GM18873 (cell line): ENCODE measurements at regions not wholly inside any gene's neighbourhood (a gene's known extent, or its start where the extent isn't known, plus 50 kb on each side); places are given as distances from the start of the nearest gene placed in this dataset.

ENCODE experiments used
- ATAC-seq: cut with Tn5 transposase; IDR thresholded peaks from one replicate; pipeline ENCODE4 v1.9.1; 2021; ENCODE audit warnings: mild to moderate bottlenecking, moderate library complexity, moderate number of reproducible peaks; ENCODE audit not compliant: unreplicated experiment, low FRiP score

DNA sequence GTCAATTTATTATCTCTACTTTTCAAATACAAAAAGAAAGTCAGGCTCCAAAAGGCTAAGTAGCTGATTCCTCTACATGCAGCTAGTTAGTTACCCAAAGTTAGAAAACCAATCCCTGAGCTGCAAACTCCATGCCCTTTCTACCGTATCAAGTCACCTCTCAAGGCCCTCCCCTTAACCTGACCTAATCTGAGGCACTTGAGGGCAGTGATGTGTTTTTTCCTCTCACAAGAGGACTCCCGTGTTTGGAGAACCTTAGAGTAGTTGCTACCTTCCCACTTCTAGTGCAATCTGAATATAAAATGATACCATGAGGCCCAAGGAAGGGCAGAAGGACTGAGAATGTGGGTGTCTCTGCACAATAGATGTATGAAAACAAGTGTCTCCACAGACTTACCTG lies 907.9 kb upstream of the CELF4 start:
- no peak for ATAC-seq

DNA sequence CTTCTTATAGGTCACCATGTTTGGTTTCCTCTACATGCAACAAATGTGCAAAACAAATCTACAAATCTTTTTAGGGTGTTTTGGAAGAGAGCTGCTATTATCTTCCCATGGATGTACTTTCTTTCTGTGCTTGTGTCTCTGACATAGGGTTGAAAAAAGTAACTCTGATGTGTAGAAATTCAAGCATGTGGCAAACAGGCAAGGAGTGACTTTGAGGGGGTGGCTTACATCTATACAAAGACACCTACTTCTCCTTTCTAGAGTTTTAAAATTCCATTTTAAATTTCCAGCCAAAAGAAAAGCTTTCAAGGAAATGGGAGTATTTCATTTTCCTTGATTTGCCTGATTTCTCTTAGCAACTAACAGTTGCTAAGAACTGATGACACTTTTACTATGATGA lies 904.8 kb upstream of the CELF4 start:
- ATAC-seq = no peak

DNA sequence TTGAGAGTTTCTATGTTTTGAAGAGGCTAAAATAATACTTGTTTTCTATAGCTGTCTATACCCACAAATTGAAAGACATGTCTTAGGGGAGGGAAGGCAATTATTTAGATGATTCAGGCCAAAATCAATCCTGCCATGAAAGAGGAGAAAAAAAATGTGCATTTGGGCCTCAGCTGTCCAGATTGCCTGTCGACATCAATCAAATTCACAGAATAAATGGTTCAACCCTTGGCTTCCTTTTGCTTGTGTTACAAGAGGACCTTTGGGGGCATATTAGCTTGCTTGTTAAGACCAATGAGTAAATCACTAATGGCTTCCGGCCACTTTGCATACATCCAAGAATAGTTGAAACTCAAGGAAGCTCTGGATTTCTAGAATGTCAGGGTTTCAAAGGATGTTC lies 900.8 kb upstream of the CELF4 start:
- ATAC-seq = no peak

DNA sequence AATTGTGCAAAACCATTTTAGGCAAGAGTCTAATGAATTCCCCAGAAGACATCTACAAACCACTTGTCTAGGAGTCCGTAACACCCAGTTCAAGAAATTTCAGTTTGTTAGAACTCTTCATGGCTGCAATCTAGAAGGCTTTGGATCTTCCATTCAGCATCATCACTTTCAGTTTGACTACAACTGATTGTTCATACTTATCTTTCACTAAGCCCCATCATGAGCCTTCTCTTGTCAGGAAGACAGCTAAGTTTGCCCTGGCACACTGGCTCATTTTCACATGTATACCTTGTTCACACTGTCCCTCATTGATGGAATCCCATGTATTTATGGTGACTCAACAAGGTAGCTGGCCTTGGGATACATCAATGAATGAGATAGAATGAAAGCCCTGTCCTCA lies 898.4 kb upstream of the CELF4 start:
- no peak for ATAC-seq

DNA sequence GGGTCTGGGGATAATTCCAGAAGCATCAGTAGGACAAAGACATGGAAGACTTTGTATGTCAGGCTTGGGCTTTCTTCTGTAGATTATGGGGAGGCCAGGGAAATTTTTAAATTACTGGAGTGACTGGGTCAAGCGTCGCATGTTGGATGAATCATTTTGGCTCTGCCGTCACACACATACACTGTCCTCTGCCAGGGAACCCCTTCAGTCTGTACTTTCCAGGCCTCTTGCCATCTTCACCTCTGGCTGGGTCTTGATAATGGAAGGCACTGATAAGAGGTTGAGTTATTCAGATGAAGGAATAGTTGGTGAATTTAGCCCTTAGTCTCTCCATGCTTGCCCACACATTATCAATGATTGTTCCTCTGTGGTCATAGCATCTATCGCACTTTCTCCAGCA lies 895.1 kb upstream of the CELF4 start:
- ATAC-seq = no peak

DNA sequence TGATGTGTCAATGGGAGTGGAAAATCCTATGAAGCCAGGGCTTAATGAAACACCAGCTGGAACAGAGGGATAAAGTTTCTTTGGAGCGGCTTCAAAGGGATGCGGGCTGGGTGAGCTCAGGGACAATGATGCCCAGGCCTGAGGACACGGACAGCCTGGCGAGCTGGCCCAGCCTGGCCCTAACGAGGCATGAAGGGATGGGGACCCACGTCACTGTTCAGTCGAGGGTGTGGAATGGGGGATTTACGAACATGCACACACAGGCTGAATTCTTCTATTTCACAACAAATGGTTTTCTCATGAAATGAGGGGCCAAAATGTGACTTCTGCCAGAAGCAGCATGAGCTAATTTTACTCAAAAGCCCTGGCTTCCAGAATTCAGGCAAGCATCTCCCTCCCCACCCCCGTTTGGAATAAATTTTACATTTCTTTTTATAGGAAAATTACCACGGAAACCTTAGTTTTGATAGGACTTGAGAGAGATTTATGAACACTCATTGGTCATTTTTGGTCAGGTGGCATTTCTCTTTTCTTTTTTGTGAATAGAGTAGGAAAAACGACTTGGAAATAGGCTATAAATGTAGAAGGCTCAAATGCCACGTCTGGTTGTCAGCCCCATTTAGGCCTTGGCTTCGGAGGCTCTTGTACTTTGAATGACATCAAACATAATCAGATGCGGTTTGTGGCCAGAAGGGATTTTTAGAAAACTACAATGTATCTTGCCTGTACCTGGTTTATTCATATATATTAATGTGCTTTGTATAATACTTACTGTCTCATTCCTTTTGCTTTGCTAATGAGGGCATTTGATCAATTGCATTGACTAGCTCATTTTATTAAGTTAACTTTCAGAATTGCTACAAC lies 893.8 kb upstream of the CELF4 start:
- ATAC-seq = no peak

DNA sequence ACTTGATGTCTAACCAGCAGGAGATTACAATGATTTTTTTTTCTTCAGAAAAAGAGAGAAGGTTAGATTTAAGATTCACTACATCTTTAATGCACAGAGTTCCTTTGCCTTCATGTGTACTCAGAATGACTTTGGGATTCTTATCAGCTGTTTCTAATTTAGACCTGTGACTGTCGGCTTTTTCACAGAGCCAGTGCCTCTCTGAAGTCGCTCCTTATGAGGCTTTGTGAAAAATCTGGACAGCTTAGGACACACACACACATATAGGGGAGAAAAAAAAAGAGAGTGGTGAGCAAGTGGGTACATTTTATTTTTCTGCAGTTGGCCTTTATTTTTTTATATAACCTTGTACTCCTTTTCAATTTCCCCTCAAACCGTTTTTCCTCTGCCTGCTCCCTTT lies 893.1 kb upstream of the CELF4 start:
- ATAC-seq = no peak

DNA sequence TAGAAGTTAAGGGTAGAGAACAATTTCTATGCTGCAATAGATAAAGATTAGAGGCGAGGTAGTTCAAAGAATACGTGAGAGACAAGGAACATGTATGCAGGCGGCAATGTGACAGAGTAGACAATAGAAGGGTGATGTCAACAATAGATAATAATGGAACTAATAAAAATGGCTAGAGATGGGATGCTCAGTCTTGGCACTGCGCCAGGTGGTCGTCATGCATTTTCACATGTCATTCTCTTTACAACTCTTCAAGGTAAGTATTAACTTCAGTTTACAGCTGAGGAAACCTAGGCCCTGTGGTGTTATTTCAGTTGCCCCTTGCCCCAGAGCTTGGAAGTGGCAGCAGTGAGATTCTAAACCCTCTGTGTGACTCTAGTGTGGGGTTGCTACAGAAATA lies 890.7 kb upstream of the CELF4 start:
- ATAC-seq = no peak

DNA sequence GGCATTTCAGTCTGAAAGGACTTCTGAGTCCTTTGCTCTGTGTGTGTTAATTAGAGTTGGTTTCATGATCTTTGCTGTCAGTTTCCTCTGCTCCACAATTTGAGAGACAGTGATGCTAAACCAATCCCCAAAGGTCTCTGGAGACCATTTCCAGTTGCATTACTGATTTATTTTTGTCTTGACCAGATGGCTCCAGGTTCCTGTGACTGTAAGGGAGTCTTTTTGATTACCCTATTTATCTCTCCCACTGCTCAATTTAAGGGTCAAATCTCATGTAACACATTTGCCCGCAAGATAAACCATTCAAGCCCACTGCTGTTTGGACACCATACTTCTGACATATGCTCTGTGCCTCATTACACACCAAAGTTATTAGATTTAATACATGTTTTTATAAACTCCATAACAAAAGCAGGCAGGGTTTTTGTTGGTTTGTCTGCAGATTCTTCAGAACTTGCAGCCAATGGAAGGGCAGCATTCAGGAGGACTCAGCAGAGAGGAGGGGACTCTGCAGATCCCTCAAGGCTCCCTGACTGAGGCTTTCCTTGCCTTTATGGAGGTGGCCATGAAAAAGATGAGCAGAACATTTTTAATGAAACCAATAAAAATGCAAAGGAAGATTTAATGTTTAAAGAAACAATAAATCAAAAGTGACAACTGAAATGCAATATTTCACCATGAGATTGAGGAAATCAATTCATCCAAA lies 889.3 kb upstream of the CELF4 start:
- ATAC-seq = no peak

DNA sequence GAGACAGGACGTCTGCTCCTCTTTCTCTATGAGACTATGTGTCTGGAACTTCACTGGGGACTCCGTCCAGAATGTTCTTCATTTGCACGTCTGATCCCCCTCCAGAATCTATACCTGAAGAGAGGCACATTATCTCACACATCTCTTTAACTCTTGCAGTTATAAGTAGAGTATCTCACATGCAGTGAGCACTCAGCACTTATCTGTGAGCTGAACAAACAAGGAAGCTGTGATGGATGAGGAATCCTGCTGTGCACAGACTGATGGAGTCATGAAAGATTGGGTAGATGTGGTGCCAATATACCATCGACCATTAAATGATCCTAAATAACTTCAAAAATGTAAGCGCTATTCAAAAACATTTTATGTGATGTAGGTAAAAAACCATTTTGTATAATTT lies 888.3 kb upstream of the CELF4 start:
- no peak for ATAC-seq

DNA sequence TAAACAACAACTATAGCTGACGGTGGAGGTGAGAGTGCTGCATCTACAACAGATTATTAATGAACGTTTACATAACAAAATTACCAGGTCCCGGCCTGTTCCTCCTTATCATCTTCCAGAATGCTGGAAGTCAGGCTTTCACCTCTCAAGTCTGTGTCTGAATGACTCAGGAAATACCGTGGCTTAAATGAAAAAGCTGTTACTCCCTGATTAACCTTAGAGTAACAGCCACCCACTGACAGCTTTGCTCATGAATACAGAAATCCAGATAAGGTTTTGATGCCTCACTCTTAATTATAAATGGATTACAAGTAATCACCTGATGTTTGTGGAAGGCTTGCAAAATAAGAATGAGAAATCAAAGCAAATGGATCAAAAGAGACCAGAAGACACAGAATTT lies 885.3 kb upstream of the CELF4 start:
- no peak for ATAC-seq

DNA sequence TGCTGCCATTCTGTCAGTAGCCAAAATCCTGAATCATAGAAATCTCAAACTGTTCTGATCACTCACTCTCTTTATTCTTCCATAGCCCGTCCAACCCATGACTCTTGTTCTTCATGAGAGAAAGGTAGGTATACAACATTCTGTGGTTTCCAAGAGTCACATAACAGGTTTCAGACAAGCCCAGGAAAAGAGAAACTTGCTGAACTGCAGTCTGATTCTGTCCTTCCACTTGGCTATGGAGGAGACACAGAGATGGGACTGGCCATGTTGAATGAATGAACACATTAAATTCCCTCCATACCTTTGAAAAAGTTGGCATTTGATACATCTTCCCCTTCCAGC lies 880.2 kb upstream of the CELF4 start:
- no peak for ATAC-seq

DNA sequence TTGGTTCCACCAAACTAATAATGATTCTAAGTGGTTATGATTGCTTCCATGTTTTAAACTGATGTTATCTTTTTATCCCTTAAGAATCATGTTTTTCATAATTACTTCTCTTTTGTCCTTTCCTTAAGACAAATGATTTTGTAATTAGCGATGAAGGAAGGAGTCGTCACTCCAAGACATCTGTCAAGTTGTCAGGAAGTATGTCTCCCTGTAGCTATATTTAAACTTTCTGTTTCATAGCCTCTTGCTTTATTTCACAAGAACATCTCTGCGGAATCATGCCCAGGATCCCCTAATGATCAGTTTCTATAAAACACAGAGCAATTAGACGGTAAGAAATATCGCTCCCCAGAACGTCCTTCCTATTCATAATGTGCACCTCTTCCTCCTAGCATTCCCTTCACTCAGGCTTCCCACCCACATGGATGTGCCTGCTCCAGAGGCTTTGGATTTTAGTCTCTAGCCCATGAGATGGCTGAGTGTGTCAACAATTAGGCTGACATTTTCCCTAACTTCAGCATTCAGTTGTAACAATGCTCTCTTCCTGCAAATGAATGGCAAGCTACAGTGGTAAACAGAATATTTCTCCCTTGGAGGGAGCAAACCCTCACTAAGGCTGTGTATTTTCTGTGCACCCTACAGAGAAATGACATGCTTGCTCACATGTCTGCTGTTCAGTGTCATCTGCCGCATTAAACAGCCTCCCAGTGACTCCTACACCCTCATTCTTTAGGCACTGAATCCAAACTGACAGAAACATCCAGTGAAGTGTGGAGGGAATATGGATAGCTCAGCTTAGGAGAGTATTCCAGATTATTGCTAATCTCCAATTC lies 879.6 kb upstream of the CELF4 start:
- ATAC-seq = no peak

DNA sequence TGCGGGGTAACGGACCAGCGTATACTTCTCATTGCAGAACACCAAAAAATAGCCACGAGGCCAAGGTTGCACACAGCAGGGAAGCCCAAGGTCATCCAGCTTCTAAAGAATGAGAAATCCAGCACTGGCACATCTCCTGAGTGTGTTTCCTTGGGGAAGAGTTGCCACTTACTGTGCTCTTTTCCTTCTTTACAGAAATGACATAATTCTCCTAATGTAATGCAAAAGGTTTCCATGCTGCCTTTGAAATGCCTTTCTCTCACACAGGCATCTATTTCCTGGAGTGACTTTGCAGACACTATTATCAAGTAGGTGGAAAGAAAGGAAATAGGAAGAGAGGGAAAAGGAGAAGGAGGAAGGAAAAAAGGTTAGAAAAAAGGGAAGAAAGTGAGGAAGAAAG lies 862.1 kb upstream of the CELF4 start:
- ATAC-seq = no peak

DNA sequence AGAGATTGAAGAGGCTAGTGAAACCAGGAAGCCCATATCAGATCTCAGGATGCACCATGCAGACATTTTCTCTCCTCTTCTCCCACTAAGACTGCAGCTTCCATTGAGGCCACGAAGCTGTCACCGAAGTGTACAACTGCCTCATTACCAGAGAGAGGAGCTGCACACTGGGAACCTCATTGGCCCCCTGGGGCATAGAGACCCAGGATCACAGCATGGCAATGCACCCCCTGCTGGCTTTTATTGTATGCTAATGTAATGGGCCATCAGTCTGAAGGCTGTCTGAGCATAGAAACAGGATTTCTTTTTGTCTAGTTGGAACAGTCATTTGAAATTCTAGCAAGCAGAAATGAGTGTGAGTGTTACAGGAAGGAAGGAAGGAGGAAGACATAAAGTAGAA lies 861.6 kb upstream of the CELF4 start:
- ATAC-seq = no peak

DNA sequence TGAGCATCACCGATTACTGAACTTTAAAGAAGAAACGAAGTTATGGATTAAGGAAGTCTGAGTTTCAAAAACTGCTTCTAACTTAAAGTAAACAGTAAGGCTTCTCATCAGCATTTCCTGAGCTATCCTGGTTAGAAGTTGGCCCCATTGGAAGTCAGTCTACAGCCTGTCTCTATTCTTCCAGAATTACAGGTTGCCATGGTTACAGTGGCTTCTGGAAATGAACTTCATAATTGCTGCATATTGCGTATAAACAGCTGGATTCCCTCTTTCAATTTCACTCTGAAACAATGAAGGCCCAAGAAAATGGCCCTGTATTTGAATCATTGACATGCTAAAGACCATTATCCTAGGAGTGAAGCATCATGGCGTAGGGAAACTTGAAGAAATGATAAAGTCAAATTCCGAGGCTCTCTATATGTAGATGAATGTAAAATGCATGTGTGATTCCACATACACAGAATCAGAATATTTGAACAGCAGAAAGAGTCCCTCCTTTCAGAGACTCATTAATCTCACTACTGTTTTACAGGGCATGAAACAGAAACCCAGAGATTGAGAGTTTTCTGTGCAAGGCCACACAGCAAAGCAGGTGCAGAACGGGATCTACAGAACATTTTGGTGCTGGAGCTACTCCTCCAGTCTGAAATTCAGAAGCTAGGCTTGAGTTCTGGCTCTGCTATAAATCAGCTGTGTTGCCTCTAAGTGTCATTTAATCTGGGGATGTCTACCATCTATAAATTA lies 856.4 kb upstream of the CELF4 start:
- ATAC-seq = no peak

DNA sequence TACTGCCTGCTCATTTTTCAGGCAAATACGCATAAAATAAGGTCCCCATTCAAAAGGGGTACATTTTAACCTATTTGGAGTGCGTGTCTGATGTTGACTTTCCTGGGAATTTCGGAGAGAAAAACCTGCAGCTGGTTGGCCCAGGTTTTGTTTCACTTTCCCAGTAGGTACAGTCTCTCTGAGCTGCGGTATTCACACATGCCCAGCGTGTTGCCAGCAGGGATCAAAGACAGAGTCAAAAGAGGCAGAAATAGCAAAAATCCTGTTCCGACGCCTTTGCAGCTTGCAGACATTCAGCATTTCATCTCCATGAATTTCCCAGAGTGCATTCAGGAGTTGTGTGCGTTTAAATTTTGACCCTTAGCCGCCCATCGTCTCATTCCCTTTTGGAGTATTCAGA lies 855.4 kb upstream of the CELF4 start:
- ATAC-seq = no peak

DNA sequence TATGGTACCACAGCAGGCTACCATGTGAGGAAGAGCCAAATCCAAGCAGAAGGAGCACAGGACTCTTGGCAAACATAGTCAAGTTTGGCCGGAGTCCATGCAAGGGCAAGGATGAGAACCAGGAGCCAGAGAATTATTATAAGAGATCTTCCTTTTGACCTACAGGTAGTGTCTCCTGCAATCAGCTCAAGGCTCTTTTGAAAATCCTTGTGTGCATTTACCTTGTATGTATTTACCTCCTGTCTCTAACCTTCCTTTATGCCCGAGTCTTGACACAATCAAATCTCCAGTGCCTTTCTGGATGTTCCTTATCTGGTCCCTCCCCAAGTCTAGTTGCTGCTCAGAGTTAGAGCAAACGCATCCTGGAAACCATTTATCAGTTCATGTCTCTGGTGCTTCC lies 855.0 kb upstream of the CELF4 start:
- ATAC-seq = no peak

DNA sequence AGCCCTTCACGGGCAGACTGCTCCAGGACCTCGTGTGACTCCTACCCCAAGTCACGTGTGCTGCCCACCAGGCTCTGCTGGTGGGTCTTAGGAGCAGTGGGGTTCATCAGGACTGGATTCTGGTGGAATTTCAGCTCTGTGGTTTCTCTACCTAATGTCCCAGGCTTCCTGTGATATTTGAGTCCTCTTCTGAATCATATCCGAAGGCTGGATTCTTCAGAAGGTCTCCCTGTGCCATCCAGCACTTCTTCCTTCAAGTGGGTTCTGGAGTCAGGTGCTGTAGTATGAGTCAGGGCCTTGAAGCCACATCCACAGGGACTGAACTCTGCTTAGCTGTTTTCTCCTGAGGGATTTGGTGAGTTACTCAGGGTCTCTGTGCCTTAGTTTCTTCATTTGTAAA lies 850.2 kb upstream of the CELF4 start:
- ATAC-seq = no peak

DNA sequence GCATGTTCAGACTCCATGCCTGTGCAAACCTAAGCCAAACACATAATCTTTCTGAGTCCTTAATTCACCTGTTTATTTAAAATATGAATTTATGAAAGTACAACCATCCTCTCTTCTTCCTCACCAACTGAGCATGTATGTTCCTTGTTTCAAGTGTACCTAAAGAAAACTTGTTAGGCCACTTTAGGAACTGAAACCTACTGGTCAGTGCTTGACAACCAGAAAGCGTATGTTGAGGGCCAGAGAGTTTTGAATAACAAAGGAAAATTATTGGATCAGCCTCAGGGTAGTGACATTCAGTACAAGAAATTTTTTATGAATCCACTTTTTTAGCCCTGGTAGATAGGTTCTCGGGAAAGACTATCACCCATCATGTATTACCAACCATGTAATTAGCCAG lies 847.6 kb upstream of the CELF4 start:
- ATAC-seq = no peak

DNA sequence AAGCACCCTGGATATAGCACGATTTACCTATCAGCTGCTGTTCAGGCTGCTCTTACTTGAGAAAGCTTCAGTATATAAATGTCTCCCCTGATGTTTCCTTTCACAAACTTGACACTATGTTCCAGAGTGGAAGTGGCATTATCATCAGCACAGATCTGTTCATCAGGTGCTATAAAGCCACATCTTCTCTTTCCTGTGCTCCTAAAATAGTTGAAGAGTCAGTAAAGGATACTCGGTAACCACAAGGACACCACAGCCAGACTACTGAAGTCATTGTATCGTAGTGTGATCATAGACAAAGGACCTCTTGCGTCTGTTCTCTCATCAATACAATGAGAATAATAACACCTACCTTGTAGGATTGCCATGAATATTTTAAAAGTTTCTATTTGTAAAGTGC lies 841.0 kb upstream of the CELF4 start:
- no peak for ATAC-seq
